Esophagus (tissue), 2 donors: ENCODE measurements at regions not wholly inside any gene's neighbourhood (a gene's known extent, or its start where the extent isn't known, plus 50 kb on each side); places are given as distances from the start of the nearest gene placed in this dataset.

Experiments
- H3K27ac ChIP-seq, 2 donors: one replicate each; pipeline ENCODE4 v1.5.1; 2013; ENCODE audit warnings: low read depth in 2 of 2, mild to moderate bottlenecking in 2 of 2, inconsistent platforms in 1 of 2, low read length in 1 of 2, moderate library complexity in 1 of 2
- H3K27me3 ChIP-seq, 2 donors: one replicate each; pipeline ENCODE4 v1.6.1; 2013; ENCODE audit warnings: low read length in 2 of 2, control low read depth in 1 of 2, mild to moderate bottlenecking in 1 of 2; ENCODE audit not compliant: insufficient read depth in 2 of 2, control insufficient read depth in 1 of 2
- H3K36me3 ChIP-seq, 2 donors: one replicate each; pipeline ENCODE4 v1.6.1; 2013; ENCODE audit warnings: low read length in 1 of 2; ENCODE audit not compliant: control insufficient read depth in 2 of 2, insufficient read depth in 2 of 2
- H3K4me1 ChIP-seq, 2 donors: one replicate each; pipeline ENCODE4 v1.6.1; 2013; ENCODE audit warnings: low read length in 1 of 2; ENCODE audit not compliant: control insufficient read depth in 2 of 2, insufficient read depth in 2 of 2
- H3K4me3 ChIP-seq, 2 donors: one replicate each; pipeline ENCODE4 v1.5.1; 2013; ENCODE audit warnings: low read length in 2 of 2, mild to moderate bottlenecking in 2 of 2, low read depth in 1 of 2, moderate library complexity in 1 of 2
- H3K9me3 ChIP-seq, 2 donors: one replicate each; pipeline ENCODE4 v1.6.1; 2013; ENCODE audit warnings: mild to moderate bottlenecking in 2 of 2, low read depth in 1 of 2, low read length in 1 of 2, moderate library complexity in 1 of 2; ENCODE audit not compliant: control insufficient read depth in 2 of 2, insufficient read depth in 1 of 2
- WGBS, 2 donors: extraction: QIAGEN DNeasy Blood & Tissue Kit; methylation state at CpG; one replicate each; pipeline ENCODE4 v1.1.7; 2013; 5-methylcytosine and 5-hydroxymethylcytosine counted together
- donor health status: healthy with polysubstance abuse.
- donor health status: Bipolar disorder and iron deficiency.

DNA sequence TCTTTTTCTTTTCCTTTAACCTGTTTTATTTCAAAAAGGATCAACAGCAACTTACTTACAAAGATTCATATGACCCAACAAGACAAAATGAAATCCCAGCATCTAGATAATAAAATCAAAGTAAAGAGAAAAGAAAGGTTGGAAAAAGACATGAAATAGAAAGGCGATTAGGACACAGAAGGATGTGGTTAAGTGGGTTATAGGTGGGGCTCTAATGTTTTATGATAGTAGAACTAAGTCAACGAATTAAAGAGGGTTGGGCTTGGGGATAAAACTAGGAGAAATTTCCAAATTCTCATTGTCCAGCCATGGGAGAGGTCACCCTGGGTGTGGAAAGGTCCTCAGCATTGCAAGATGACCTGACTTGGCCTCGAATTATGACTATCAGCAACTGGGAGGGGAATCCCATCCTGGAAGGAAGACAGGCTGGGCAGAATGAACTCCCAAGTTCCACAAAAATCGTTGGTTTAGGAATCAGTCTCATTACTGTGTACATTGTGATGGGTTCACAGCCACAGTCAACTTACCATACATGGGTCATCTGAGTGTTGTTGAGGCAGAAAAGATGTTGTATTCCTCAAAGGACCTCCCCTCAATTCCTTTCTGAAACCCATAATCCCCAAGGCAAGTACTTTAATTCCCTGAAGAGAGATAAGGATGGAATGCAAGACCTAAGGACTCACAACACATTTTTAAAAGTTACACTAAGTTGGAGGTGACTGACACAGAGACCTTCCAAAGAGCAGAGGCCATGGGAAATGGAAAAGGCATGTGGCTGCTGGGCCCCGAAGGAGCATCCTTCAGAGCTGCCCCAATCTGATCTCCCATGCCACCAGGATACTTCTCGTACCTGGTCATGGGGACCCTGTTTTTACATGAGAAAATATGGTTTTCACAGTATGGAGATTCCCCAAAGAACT is 167.6 kb downstream of the UXS1 start:
- 69 to 72% methylated on average over 6 of the region's 6 CpGs for WGBS, 2 donors
- H3K9me3 ChIP-seq = peaks cover 0 to 2% of the 10 kb centered on the region in 2 donors
- no peak overlapping the region for H3K4me3 ChIP-seq
- no peak overlapping the region for H3K27ac ChIP-seq
- H3K4me1 ChIP-seq = peaks cover 0 to 5% of the 10 kb centered on the region in 2 donors
- no peaks in the 10 kb centered on the region for H3K27me3 ChIP-seq
- no peaks in the 10 kb centered on the region for H3K36me3 ChIP-seq

DNA sequence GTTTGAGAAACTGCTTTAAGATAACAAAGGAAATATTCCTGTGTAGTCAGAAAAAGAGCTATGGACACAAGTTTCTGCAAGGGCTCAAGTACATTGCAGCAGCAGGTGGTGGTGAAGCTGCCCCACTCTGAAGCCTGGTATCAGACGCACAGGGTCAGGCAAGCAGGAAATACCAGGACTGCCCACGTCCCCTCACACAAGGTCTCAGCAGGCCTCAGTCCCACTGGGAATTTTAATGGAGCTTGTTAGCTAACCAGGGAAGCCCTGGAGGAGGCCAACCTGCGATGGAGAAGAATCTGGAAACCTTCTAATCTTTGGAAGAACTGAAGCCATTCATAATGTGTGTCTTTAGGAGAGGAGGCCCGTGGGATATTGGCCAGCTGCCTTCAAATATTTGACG is 168.3 kb downstream of the UXS1 start:
- 58 to 64% methylated on average over 5 of the region's 5 CpGs for WGBS, 2 donors
- Histone ChIP-seq H3K4me1 (peaks cover 0 to 4% of the 10 kb centered on the region in 2 donors), H3K36me3 (no peaks in the 10 kb centered on the region), H3K27ac (no peak overlapping the region), H3K9me3 (peaks cover 0 to 2% of the 10 kb centered on the region in 2 donors), H3K4me3 (no peak overlapping the region), H3K27me3 (no peaks in the 10 kb centered on the region)

- H3K9me3 ChIP-seq = peaks cover 0 to 2% of the 10 kb centered on the region in 2 donors
- no peaks in the 10 kb centered on the region for H3K4me1 ChIP-seq
- peak overlapping the region in 1 of 2 donors; percentile 9 for H3K27ac ChIP-seq
- H3K27me3 ChIP-seq = no peaks in the 10 kb centered on the region
- H3K36me3 ChIP-seq = no peaks in the 10 kb centered on the region
- H3K4me3 ChIP-seq = no peak overlapping the region
- WGBS, 2 donors = 59 to 89% methylated on average over 3 of the region's 3 CpGs
Observed at GRCh38 chr2:106021662-106022028, 172.5 kb downstream of the UXS1 start.

DNA sequence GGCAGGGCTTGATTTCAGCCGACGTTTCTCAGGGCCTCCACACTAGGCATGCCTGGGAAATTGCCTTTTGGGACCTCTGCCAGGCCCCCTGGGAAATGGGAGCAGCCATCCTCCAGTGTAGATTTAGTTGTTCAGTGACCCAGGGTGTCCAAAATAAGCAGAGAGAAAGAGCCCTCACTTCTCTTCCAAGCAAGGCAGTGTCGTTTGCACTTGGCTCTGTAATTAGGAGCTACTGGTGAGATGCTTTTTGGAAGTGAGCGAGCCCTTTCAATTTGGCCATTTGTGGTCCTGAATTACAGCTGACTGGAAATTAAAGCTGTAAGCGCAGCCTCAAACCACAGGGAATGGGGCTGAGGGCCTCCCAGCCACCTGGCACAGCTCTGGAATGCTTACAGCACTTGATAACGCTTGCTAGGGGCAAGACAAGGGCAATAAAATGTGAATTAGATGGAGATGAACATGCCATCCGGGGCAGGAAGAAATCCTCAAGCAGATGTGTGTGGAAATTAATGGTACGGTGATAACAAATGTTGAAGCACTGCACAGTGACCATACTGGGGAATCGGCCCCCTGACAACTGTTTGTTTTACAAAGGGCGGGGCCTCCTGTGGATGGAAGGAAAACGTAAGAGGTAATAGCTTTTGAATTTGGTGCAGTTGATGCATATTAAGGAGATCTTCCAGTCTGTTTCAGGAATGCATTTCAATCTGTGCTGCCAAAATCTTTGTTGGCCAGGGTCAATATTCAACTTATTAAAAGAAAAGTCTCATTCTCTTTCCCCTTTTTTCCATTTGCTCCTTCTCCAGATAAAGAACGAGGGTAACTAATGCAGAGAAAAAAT is 173.1 kb downstream of the UXS1 start:
- H3K4me3 ChIP-seq = no peak overlapping the region
- no peaks in the 10 kb centered on the region for H3K4me1 ChIP-seq
- H3K27ac ChIP-seq = peak overlapping the region in 1 of 2 donors; percentile 18
- peaks cover 0 to 2% of the 10 kb centered on the region in 2 donors for H3K9me3 ChIP-seq
- 48 to 59% methylated on average over 12 of the region's 12 CpGs for WGBS, 2 donors
- no peaks in the 10 kb centered on the region for H3K27me3 ChIP-seq
- H3K36me3 ChIP-seq = no peaks in the 10 kb centered on the region

DNA sequence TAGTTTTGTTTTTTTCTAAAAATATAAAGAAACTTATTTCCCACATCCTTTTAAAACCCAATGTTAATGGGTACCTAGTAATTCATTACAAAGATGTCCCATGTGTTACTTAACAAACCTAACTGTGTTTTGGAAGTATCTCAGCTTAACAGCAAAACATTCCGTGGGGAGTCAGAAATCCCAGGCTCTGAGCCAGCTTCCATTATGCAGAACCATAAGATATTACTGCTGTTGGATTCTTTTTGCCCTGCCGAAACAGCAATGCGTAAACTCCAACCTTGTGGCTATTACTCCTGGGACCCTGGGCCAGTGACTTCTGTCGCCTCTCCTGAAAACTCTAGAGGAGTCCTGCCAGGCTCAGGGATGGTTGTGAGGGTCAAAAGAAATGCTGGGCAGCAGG is 174.1 kb downstream of the UXS1 start:
- no peak overlapping the region for H3K4me3 ChIP-seq
- no peaks in the 10 kb centered on the region for H3K27me3 ChIP-seq
- no peak overlapping the region for H3K27ac ChIP-seq
- WGBS, 2 donors = 45 to 66% methylated on average over 4 of the region's 4 CpGs
- H3K4me1 ChIP-seq = no peaks in the 10 kb centered on the region
- no peaks in the 10 kb centered on the region for H3K36me3 ChIP-seq
- H3K9me3 ChIP-seq = peaks cover 0 to 2% of the 10 kb centered on the region in 2 donors

DNA sequence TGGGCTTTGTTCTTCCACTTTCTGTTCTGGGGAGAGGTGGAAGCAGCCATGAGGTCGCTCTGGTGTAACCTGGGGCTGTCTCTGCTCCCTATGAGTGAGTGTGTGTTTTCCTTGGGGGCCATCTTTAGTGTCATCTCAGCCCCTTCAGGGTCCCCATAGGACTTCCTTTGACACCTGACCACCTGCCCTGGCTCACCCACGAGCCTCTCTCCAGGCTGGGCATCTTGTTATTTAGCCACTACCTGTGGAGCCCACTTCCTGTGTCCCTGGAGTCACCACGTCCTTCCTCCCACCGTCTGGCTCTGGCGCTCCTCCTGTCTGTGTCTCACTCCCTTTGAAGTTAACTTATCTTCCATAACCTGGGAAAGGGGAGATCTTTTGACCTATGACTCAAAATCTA is 176.0 kb downstream of the UXS1 start:
- Histone ChIP-seq H3K27ac (peak overlapping the region in 1 of 2 donors; percentile 4), H3K4me1 (no peaks in the 10 kb centered on the region), H3K36me3 (no peaks in the 10 kb centered on the region), H3K4me3 (no peak overlapping the region), H3K9me3 (no peaks in the 10 kb centered on the region), H3K27me3 (no peaks in the 10 kb centered on the region)
- WGBS, 2 donors = 41 to 68% methylated on average over 5 of the region's 5 CpGs

- Histone ChIP-seq H3K4me3 (no peak overlapping the region), H3K9me3 (peaks cover 0 to 2% of the 10 kb centered on the region in 2 donors), H3K4me1 (no peaks in the 10 kb centered on the region), H3K27ac (no peak overlapping the region), H3K27me3 (no peaks in the 10 kb centered on the region), H3K36me3 (no peaks in the 10 kb centered on the region)
- 60 to 92% methylated on average over 3 of the region's 3 CpGs for WGBS, 2 donors
Observed at GRCh38 chr2:106012591-106013347, 181.3 kb downstream of the UXS1 start.

DNA sequence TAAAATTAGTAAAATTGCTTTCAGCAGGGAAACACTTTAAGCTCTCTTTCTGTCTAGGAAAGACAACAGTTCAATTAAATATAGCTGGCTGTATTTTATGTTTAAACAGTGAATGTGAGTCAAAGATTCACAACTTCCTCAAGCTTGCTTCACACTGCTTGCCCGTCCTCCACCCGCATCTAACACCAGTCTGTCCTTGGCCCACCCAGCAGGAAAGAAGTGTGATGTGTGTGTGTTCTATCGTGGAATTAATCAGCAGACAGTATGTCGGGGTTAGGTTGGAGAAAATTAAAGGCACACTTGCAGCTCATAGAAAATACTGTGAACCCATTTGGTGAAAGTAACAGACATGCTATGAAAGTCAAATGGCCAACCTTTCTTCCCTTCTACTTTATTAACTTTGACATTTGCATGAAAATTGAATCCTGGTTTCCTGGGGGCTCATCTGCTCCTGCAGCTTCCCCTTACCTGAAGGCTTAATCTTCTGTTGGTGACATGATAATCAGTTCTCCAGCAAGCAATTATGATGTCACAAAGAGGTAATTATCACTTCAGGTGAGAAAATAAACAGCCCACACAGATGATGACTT is 182.0 kb downstream of the UXS1 start:
- Histone ChIP-seq H3K4me1 (no peaks in the 10 kb centered on the region), H3K36me3 (no peaks in the 10 kb centered on the region), H3K9me3 (peaks cover 0 to 2% of the 10 kb centered on the region in 2 donors), H3K27me3 (no peaks in the 10 kb centered on the region), H3K27ac (no peak overlapping the region), H3K4me3 (no peak overlapping the region)
- 62 to 65% methylated on average over 4 of the region's 4 CpGs for WGBS, 2 donors

DNA sequence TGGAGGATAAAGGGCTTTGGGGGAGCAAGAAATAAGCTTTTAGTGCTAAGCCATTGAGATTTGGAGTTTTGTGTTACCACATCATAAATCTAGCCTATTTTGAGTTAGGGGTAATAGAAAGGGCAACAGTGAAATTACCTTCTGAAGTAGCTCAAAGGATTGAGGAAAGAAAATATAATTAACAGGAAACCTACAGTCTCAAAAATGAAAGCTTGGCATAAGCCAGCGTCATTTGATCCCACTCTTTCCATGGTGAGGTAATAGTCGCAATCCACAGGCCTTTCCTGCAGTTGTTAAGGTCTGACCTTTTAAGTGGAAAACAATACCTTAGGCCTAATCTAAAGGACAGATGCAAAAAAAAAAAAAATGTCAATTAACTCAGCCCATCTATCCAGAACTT is 182.7 kb downstream of the UXS1 start:
- H3K27ac ChIP-seq = no peak overlapping the region
- WGBS, 2 donors = 86 to 94% methylated on average over 2 of the region's 2 CpGs
- H3K27me3 ChIP-seq = no peaks in the 10 kb centered on the region
- H3K9me3 ChIP-seq = peaks cover 0 to 2% of the 10 kb centered on the region in 2 donors
- H3K36me3 ChIP-seq = no peaks in the 10 kb centered on the region
- H3K4me1 ChIP-seq = no peaks in the 10 kb centered on the region
- no peak overlapping the region for H3K4me3 ChIP-seq
